HG03025 (cell line): ENCODE measurements at regions not wholly inside any gene's neighbourhood (a gene's known extent, or its start where the extent isn't known, plus 50 kb on each side); places are given as distances from the start of the nearest gene placed in this dataset.

Experiments
- ATAC-seq: cut with Tn5 transposase; IDR thresholded peaks from one replicate; pipeline ENCODE4 v1.9.1; 2021; ENCODE audit warnings: mild to moderate bottlenecking, moderate library complexity; ENCODE audit not compliant: unreplicated experiment, low FRiP score

GRCh38 chr5:96287136-96287535 lies 145.9 kb downstream of the PCSK1 start:
- no peak for ATAC-seq

- no peak for ATAC-seq
Observed at GRCh38 chr5:96285823-96286222, 147.2 kb downstream of the PCSK1 start.

- no peak for ATAC-seq
Observed at GRCh38 chr5:96284727-96285389, 148.2 kb downstream of the PCSK1 start.

- ATAC-seq: no peak
Observed at GRCh38 chr5:96283589-96283988, 149.5 kb downstream of the PCSK1 start.

GRCh38 chr5:96282020-96282419 lies 151.0 kb downstream of the PCSK1 start:
- ATAC-seq: no peak

GRCh38 chr5:96280946-96281393 lies 152.1 kb downstream of the PCSK1 start:
- ATAC-seq: no peak

- peak; percentile 75 for ATAC-seq
Observed at GRCh38 chr5:96279801-96280542, 153.1 kb downstream of the PCSK1 start.

- no peak for ATAC-seq
Observed at GRCh38 chr5:96278981-96279380, 154.1 kb downstream of the PCSK1 start.

- no peak for ATAC-seq
Observed at GRCh38 chr5:96275051-96275450, 158.0 kb downstream of the PCSK1 start.

GRCh38 chr5:96265487-96265886 lies 167.6 kb downstream of the PCSK1 start:
- ATAC-seq: no peak

- ATAC-seq: no peak
Observed at GRCh38 chr5:96264047-96264446, 169.0 kb downstream of the PCSK1 start.

GRCh38 chr5:96262105-96262504 lies 170.9 kb downstream of the PCSK1 start:
- no peak for ATAC-seq

- ATAC-seq: no peak
Observed at GRCh38 chr5:96260009-96260408, 173.0 kb downstream of the PCSK1 start.

- ATAC-seq: peak; percentile 58
Observed at GRCh38 chr5:96259151-96259772, 173.8 kb downstream of the PCSK1 start.

- ATAC-seq: no peak
Observed at GRCh38 chr5:96258692-96259091, 174.4 kb downstream of the PCSK1 start.

GRCh38 chr5:96257904-96258303 lies 175.1 kb downstream of the PCSK1 start:
- no peak for ATAC-seq

- no peak for ATAC-seq
Observed at GRCh38 chr5:96256795-96257470, 176.1 kb downstream of the PCSK1 start.

- no peak for ATAC-seq
Observed at GRCh38 chr5:96254980-96255691, 177.9 kb downstream of the PCSK1 start.

GRCh38 chr5:96253140-96253539 lies 179.9 kb downstream of the PCSK1 start:
- no peak for ATAC-seq

GRCh38 chr5:96252596-96252995 lies 180.5 kb downstream of the PCSK1 start:
- no peak for ATAC-seq
